Body of pancreas (tissue), 4 donors: ENCODE measurements at regions not wholly inside any gene's neighbourhood (a gene's known extent, or its start where the extent isn't known, plus 50 kb on each side); places are given as distances from the start of the nearest gene placed in this dataset.

ENCODE experiments used
- ATAC-seq: fragments of 150-250 bp; one replicate; pipeline ENCODE4 v1.9.1; 2016
- DNase-seq, 4 donors: peaks; one replicate each; pipeline ENCODE4 v3.0.0-alpha.2; 2019
- H3K27ac ChIP-seq, 4 donors: fragments of 200-600 bp; sonication (generic); 1 replicate in 3 of 4; 2 replicates in 1 of 4; pipeline versions ENCODE4 v1.5.1 to v1.6.1; 2016 to 2019; ENCODE audit warnings: mild to moderate bottlenecking in 1 of 4, mixed read lengths in 1 of 4, moderate library complexity in 1 of 4
- H3K27me3 ChIP-seq, 2 donors: fragments of 200-600 bp; sonication (generic); one replicate each; pipeline ENCODE4 v1.6.0; 2016; ENCODE audit warnings: mild to moderate bottlenecking in 1 of 2
- H3K36me3 ChIP-seq, 2 donors: fragments of 200-600 bp; sonication (generic); replicated peaks in 1 of 2; 2 replicates each; pipeline ENCODE4 v1.5.1; 2016; ENCODE audit warnings: low read depth in 2 of 2; ENCODE audit not compliant: insufficient read depth in 1 of 2
- H3K4me1 ChIP-seq: fragments of 200-600 bp; sonication (generic); one replicate; pipeline ENCODE4 v1.6.0; 2016
- H3K4me3 ChIP-seq, 2 donors: fragments of 200-600 bp; sonication (generic); 1 replicate in 1 of 2; 2 replicates in 1 of 2; pipeline ENCODE4 v1.5.1; 2016 to 2019
- H3K9me3 ChIP-seq, 3 donors: fragments of 200-600 bp; sonication (generic); 1 replicate in 2 of 3; 2 replicates in 1 of 3; pipeline ENCODE4 v1.5.1; 2016
- POLR2A ChIP-seq, 3 donors: fragments of 450-650 bp; IDR thresholded peaks; one replicate each; pipeline ENCODE4 v1.6.1; 2016; ENCODE audit warnings: antibody characterized with exemption in 3 of 3, mild to moderate bottlenecking in 2 of 3
- WGBS, 2 donors: methylation state at CpG; one replicate each; pipeline ENCODE4 v1.1.5; 2017; 5-methylcytosine and 5-hydroxymethylcytosine counted together
- intact Hi-C: fragments of 100-400 bp; cut with DNase I; formaldehyde crosslinking; loops from one replicate; pipeline ENCODE4 v1.15.1; 2023
- TF ChIP-seq, protein P1 (sequence below), 7 experiments: fragments of 450-650 bp in 4 of 7; fragments of 200-600 bp in 3 of 7; sonication (generic) in 3 of 7; IDR thresholded peaks; one replicate each; pipeline ENCODE4 v1.5.1; 2016 to 2019; ENCODE audit warnings: antibody characterized with exemption in 7 of 7

DNA sequence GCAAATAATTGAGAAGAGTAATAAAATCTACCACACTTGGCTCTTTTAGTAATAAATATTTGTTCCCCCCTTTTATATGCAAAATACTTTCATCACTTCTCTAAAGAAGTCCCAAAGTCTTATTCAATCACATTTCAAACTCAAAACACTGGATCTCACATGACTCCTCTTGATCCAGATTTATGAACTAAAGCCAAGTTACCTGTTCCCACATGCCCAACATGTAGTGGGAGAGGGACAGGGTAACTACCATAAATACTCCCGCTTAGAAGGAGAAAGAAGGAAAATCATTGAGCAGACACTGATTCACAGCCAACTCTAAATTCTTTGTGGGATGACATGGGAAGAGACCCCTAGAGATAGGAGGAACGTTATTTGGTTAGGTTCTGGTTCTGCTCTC, 64.9 kb upstream of the PMFBP1 start:
- intact Hi-C loops, result no loop called here
- WGBS, 2 donors, result 66 to 71% methylated on average over 2 of the region's 2 CpGs
- Histone ChIP-seq H3K4me3 (no peak overlapping the region), H3K27ac (no peak overlapping the region), H3K27me3 (no peaks in the 10 kb centered on the region), H3K36me3 (no peaks in the 10 kb centered on the region), H3K9me3 (no peaks in the 10 kb centered on the region), H3K4me1 (no peaks in the 10 kb centered on the region)
- ATAC-seq, result no peak
- DNase-seq, result no peak
- TF ChIP-seq, protein P1, sequence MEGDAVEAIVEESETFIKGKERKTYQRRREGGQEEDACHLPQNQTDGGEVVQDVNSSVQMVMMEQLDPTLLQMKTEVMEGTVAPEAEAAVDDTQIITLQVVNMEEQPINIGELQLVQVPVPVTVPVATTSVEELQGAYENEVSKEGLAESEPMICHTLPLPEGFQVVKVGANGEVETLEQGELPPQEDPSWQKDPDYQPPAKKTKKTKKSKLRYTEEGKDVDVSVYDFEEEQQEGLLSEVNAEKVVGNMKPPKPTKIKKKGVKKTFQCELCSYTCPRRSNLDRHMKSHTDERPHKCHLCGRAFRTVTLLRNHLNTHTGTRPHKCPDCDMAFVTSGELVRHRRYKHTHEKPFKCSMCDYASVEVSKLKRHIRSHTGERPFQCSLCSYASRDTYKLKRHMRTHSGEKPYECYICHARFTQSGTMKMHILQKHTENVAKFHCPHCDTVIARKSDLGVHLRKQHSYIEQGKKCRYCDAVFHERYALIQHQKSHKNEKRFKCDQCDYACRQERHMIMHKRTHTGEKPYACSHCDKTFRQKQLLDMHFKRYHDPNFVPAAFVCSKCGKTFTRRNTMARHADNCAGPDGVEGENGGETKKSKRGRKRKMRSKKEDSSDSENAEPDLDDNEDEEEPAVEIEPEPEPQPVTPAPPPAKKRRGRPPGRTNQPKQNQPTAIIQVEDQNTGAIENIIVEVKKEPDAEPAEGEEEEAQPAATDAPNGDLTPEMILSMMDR (IDR thresholded peaks at IDR 0.05), result no peak
- TF ChIP-seq POLR2A (IDR thresholded peaks at IDR 0.05), result no peak

DNA sequence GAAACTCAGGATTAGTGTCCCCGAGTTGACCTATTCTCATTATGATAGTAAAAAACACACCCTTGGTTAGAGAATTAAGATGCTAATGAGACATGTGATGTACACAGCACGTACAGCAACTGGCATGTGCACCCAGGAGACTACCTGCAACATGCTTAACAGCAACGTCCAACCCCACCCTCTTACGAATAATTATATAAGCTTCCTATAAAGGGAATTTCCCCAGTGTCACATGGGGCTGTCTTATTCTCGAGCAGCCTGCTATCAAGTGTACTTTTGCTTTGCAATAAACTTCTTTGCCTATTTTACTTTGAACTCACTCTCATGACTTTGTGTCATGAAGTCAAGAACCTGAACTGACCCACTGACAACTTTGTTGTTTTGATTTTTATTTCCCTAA, 62.4 kb upstream of the PMFBP1 start:
- Histone ChIP-seq H3K4me3 (no peak overlapping the region), H3K36me3 (no peaks in the 10 kb centered on the region), H3K27me3 (no peaks in the 10 kb centered on the region), H3K9me3 (no peaks in the 10 kb centered on the region), H3K27ac (no peak overlapping the region), H3K4me1 (no peaks in the 10 kb centered on the region)
- ATAC-seq (no peak), DNase-seq (no peak)
- no peak for TF ChIP-seq POLR2A (IDR thresholded peaks at IDR 0.05)
- TF ChIP-seq, protein P1 (IDR thresholded peaks at IDR 0.05), result no peak
- intact Hi-C loops, result no loop called here
- 72% methylated on average over 5 of the region's 5 CpGs for WGBS, 2 donors

DNA sequence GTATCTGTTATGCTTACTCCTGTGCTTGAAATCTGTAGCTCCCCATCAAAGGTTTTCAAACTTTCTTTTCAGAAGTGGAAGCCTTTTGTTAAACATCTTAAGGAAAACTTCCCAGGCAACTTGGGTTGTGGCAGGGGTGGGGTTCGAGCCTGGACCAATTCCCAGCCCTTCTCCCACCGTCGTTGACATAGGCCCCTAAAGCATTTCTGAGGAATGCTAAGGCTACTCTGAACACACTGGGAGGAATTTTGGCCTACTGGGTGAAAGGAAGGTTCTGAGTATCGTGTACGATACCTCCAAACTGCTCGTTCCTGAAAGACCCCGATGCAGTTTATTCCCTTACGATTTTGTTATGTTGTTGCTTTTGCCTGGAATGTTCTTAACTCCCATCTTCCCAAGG, 56.1 kb upstream of the PMFBP1 start:
- Histone ChIP-seq H3K27ac (no peak overlapping the region), H3K36me3 (no peaks in the 10 kb centered on the region), H3K27me3 (no peaks in the 10 kb centered on the region), H3K4me1 (peaks cover 23% of the 10 kb centered on the region), H3K9me3 (no peaks in the 10 kb centered on the region), H3K4me3 (no peak overlapping the region)
- ATAC-seq (no peak), DNase-seq (no peak)
- WGBS, 2 donors, result 82 to 83% methylated on average over 8 of the region's 8 CpGs
- TF ChIP-seq, protein P1 (IDR thresholded peaks at IDR 0.05), result no peak
- TF ChIP-seq POLR2A (IDR thresholded peaks at IDR 0.05), result no peak
- intact Hi-C loops, result no loop called here

DNA sequence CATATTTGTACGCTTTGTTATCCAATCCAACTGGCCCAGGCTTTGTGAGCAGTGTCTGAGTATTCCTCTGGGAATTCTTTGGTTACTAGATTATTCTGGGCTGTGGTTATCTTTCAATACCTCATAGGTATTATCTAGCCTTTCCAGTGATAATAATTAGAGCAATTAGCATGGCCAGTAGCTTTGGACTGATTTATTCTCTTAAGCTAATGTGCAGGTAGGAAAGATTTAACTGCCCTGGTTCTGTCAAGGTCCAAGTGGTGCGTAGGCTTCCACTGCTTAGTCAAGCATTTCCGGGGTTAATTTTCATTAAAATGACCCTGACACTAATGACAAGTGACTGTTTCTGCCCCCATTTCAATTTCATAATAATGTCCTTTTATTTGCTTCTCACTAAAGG, 54.2 kb upstream of the PMFBP1 start:
- TF ChIP-seq, protein P1 (IDR thresholded peaks at IDR 0.05), result no peak
- TF ChIP-seq POLR2A (IDR thresholded peaks at IDR 0.05), result no peak
- H3K9me3 ChIP-seq, result no peaks in the 10 kb centered on the region
- no peaks in the 10 kb centered on the region for H3K36me3 ChIP-seq
- H3K27me3 ChIP-seq, result no peaks in the 10 kb centered on the region
- 65 to 77% methylated on average over 2 to 3 of the region's 3 CpGs for WGBS, 2 donors
- H3K4me3 ChIP-seq, result no peak overlapping the region
- intact Hi-C loops, result no loop called here
- DNase-seq, result no peak
- H3K4me1 ChIP-seq, result peaks cover 33% of the 10 kb centered on the region
- no peak overlapping the region for H3K27ac ChIP-seq
- ATAC-seq, result no peak

DNA sequence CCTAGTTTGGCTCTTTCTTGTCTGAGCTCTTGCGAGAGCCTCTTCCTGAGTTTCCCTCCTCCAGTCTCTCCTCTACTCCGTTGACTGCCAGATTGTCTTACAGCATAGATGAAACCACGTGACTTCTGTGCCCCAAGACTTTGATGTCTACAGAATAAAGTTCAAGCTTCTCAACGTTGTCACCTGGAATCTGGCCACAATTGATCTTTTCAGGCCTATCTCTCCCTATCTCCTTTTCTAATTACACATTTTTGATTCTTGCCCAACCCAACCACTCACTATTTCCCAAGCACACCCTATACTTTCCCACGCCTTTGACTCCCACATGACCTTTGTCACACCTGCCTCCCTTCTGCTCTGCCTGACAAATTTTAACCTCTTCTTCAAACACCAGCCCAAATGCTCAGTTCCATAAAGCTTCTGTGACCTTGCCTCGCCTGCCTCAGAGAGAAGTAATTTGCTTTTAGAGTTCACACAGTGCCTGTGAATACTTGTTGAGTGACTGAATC, 52.4 kb upstream of the PMFBP1 start:
- peak overlapping the region in 3 of 4 donors; percentile 16 to 50 (median 40) for H3K27ac ChIP-seq
- peak; percentile 59 to 85 (median 60) for DNase-seq
- intact Hi-C loops, result no loop called here
- TF ChIP-seq, protein P1 (IDR thresholded peaks at IDR 0.05), result no peak
- no peak for TF ChIP-seq POLR2A (IDR thresholded peaks at IDR 0.05)
- peaks cover 33% of the 10 kb centered on the region for H3K4me1 ChIP-seq
- no peak overlapping the region for H3K4me3 ChIP-seq
- H3K27me3 ChIP-seq, result no peaks in the 10 kb centered on the region
- ATAC-seq, result peak; percentile 93
- H3K36me3 ChIP-seq, result no peaks in the 10 kb centered on the region
- H3K9me3 ChIP-seq, result no peaks in the 10 kb centered on the region
- 16 to 17% methylated on average over 6 of the region's 6 CpGs for WGBS, 2 donors
